ENCODE measurements at regions not wholly inside any gene's neighbourhood (a gene's known extent, or its start where the extent isn't known, plus 50 kb on each side); places are given as distances from the start of the nearest gene placed in this dataset.

DNA sequence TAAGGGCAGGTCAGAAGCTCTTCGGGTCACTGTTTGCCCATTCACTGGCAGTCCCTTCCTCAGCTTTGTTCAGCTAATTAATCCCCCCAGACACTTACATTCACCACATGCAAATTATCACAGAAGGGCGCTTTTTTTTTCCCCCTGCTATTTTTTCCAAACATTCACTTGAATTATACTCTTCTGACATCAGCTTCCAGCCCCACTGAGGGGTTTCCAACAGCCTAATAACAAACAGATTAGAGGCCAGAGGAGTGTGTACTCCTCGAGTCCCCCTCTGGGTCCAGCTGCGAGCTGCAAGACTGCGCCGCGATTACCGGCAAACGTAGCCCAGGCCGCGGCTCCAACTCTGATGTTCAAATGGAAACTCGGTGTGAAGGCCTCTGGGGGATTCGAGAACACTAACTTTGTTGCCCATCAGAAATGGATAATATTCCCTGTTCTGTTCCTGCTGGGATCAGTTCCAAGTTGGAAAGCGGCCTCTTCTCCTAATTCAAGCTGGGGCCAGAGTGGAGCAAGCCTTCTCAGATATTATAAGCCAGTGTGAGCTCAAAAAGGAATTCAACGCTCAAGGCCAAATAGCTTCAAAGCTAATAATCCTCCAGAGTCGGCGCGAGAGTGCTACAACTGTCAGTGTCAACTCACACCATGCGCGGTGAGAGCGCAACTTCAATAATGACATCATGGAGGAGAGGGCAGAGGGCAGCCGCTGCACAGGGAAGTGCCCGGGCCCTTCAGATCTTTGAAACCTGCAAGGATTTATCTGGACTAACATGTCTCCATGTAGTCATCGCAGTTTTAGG is 560.8 kb downstream of the BNC2 start:
- no peak for DNase-seq (ENCODE audit: low read depth in 2 of 2)

DNA sequence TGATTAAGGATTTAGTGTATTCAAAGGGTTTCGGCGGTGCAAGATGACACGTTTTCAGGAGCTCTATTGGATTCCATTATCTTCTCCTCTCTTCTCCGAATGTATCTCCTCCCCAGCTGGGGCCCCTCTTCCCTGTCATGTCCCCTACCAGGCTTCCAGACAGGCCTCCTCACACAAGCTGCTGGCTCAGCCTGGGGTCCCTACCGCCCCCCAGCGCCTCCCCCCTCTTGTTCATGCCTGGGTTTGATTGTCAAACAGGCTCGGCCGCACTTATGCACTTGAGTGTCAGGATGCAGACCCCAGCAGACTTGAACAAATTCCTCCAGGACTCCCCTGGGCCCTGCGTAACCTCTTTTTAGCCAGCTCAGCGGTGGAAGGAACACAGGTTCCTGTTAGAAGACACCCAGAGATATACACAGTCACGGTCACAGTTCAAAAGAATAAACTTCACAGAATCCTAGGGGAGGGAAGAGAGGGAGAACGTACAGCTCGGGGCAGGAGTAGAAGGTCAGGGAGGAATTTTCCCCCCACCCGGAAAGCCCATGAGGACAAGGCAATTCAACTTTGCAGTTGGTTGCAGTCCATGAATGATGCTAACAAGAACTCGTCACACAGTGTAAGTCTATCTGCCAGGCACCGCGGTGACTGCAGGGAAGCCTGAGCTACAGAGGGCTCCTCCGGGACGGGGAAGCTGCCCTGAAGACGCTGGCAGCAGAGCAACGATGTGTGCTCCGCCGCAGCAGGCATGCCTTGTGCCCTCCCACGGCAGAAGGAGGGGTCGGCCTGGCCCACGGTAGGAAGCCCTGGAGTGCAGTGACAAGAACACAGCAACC is 560.0 kb downstream of the BNC2 start:
- DNase-seq (ENCODE audit: low read depth in 2 of 2), result no peak

DNA sequence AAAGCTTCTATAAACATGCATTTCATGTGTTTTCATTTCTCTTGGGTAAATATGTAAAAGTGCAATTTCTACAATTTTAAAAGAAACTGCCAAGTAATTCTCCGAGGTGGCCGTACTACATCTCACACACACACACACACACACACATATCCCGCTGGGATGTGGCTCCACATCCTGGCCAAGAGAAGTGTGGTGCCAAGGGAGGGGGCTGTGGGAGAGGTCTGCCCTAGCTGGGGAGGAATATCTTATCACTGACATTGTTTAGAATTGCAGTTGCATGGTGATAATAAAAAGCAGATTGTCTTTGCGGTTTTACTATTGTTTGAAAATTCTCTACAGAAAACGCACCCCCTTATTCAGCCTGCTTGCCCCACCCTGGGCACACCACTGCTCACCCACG is 558.4 kb downstream of the BNC2 start:
- DNase-seq (ENCODE audit: low read depth in 2 of 2), result no peak

DNA sequence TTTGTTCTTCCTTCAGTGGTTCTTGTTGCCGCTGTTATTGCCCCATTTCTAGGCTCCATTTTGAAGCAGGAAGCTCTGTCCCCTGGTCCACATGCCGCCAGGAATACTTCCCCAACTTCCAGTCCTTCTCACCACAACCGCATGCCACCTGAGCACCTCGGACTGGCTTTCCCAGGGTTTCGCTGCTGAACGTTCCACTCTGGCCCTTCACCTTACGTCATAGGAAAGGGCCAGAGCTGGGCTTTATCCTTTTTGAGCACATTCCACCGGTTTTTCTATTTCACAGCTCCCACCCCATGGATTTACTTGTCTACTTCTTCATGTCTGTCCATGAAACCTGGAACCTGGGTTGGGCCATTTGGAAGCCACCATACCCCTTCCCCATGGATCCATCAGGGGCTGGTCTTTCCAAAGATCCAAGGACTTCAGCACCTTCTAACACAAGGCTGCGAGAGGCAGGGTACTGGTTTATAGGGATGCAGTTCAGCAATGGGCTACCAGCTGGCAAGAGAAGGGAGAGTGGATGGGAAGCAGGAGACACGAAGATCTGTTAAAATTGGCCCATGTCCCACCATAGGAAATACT is 557.4 kb downstream of the BNC2 start:
- no peak for DNase-seq (ENCODE audit: low read depth in 2 of 2)

DNA sequence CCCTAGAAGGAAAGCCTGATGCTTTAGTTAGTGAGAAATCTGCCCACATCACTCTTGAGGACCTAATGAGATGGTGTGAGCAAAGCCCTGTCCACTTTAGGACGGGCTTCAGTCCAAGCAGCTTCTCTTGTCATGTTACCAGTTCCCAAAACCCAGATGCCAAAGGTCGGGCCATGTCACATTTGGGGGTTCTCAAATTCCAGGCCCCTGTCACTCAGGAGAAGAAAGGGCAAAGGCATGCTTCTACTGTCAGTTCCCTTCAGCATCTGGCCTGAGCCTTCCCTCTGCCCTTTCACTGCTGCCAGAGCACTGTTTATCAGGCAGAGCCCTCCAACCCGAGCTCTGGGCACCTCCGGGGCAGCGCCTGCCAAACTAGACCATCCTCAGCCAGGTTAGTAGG is 556.0 kb downstream of the BNC2 start:
- no peak for DNase-seq (ENCODE audit: low read depth in 2 of 2)

DNA sequence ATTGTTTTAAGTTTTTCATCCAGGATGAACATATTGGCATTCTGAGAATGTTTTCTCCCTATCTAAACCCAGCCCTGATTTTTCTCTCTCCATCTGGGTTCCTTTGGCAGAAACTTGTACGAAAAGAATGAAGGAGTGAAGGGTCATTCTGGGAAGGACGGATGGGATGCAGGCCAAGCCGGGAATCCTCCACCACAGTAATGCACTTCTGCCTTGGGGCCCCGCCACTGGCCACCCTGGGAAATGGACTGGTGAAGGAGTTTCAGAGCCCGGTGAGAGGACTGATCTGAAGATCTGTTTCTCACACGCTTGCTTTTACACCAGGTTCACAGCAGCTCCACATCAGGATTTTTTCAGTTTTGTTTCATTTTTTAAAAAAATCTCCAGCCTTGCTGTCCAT is 554.8 kb downstream of the BNC2 start:
- no peak for DNase-seq (ENCODE audit: low read depth in 2 of 2)

DNA sequence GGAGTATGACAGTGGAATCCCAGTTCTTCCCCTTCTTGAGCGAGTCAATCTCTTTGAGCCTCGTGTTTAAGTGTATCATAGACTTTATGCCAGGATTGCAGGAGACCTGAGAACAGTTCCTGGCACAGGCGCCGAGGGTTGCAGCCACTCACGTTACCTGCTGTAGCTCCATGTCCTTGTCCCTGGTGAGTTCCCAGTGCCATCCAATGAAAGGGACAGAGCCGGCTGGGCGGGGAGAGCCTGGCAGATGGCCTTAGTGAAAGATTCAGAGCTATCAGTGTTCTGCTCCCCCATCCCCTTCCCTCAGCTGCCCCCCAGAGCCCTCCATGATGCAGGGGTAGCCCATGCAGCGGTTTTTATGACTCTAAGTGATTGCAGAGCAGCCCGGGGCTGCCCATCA is 554.0 kb downstream of the BNC2 start:
- DNase-seq (ENCODE audit: low read depth in 2 of 2), result no peak

DNA sequence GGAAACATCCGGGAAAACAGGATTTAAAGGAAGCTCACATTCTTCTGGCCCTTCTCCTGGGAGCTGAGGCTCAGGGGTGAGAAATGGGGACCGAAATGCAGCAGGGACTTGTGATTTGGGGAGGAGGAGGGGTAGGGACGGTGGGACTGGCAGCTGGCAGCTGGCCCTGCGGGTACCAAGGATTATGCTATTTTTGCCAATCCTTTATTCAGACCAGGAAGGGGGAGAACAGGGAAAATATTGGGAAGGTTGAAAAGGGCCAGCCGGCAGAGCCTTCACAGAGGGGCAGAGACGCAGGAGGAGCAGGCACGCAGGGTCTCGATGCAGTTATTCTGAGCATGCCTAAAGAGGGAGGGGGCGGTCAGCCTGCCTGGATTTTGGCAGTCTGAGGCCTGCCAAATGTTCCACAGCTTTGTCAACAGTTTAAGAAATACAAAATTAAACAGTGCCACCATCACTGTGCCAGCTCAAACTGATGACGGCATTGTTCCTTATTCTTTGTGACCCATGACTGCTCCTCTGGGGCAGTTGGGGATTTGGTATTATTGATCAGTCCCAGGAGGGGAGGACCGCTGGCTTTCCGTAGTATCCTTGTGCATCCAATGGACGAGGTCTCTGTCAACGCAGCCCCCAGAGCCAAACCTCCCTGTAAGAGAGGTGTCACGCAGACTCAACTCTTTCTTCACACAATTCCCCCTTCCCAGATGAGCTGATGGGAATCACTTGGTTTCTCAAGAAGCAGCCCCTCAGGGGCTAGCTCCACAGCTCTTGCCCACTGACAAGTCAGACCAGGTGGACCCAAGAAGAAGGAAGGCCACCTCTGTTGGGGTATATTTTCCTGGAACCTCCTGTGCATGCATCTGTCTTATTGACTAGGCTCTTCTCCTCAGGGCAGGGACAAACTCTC is 553.3 kb downstream of the BNC2 start:
- DNase-seq (ENCODE audit: low read depth in 2 of 2), result no peak

DNA sequence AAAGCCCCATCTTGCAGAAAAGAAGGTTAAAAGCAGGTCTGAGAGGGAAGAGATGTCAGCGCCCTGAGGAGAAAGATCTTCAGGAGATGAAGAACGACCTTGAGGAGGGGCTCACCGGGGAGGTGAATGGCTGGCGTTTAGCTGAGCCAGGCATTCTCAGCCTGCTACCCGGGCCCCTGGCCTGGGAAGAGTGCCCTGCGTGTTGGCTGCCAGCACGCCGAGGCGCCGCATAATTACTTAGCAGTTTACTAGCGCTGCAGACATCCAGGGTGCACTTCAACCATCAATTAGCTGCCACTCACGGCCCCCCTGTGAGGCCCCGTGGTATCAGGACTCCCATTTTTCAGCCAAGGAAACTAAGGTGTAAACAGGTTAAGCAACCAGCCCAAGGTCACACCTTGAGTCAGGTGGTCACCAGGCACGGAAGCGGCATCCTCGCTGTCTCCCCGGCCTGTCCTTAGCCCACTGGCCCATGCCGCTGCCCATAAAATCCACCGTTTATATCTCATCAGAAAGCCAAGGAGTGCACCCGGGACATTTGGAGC is 551.9 kb downstream of the BNC2 start:
- no peak for DNase-seq (ENCODE audit: low read depth in 2 of 2)

DNA sequence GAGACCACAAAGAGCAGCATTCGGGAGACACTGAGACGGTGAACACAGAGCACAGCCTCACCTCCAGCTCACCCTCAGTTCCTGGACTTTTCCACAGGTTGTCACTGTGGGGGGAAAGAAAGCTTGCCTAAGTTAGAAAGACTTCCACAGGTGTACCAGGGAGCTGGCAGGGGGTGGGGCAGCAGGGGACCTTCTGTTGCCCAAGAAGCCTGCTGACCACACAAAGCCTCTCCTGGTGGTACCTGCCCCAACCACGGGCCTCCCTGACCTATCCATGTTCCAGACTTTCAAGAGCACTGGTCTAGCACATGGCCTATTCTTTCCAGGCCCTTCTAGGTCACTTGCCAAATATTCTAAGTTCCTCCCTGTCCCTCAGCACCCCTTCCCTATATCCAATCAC is 550.8 kb downstream of the BNC2 start:
- no peak for DNase-seq (ENCODE audit: low read depth in 2 of 2)

DNA sequence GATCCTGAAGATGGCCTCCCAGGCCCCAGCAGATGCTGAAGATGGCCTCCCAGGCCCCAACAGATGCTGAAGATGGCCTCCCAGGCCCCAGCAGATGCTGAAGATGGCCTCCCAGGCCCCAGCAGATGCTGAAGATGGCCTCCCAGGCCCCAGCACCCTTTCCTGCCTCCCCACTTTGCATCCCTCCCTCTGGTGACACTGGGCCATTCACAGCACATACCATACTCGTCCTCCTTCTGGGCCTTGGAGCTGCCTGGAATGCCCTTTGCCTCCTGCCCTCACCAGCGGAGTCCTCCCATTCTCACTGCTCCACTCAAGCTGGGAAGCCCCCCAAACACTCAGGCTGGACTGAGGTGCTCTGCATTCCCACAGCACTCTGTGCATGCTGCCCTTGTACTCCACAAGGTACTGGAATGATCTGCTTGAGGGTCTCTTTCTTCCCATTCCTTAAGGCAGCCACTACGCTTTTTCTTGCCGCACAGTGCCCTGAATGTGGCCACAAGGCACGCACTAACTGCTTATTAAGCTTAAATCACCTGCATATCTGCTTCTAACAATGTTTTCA is 550.0 kb downstream of the BNC2 start:
- DNase-seq (ENCODE audit: low read depth in 2 of 2), result no peak

DNA sequence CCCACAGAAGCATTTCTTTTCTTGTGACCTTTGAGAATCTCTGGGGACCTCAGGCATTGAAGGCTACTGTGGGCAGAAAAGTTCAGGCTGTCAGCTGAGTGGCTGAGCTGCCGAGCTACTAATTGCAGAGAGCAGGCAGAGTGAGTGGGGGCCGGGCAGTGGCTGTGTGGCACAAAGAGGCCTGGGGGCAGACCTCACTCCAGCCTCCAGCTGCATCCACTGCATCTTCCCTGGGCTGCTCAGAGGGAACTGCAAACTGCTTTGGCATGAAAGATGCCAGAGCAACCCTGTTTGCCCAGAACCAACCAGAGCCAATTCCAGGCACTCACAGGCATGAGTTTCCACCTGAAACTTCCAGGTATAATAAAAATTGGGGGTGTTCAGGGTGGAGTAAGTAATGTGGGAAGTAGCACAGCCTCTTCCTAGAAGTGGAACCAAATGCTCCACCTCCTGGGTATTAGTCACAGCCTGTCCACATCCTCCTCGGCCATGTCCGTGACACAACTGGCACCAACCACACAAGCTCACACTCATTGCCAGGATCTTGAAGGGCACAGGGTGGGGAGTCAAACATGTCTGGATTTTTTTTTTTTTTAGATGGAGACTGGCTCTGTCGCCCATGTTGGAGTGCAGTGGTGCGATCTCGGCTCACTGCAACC is 548.9 kb downstream of the BNC2 start:
- no peak for DNase-seq (ENCODE audit: low read depth in 2 of 2)

DNA sequence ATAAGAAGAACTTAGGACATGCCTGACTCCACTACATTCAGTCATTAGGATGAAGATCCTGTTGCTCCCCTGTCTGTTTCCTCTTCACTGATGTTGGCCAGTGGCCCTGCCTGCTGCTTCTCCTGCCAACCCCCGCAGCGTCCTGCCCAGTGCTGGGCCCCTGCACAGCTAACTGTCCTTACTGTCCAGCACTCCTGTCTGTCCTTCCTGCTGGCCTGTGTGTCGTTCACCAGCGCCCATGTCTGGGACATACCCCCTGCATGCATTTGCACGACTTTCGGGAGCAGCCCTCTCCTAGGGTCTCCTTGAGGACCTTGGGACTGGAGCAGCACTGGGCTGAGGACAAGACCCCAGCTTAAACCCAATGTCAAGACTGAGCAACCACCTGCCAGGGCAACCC is 547.6 kb downstream of the BNC2 start:
- DNase-seq (ENCODE audit: low read depth in 2 of 2), result no peak

DNA sequence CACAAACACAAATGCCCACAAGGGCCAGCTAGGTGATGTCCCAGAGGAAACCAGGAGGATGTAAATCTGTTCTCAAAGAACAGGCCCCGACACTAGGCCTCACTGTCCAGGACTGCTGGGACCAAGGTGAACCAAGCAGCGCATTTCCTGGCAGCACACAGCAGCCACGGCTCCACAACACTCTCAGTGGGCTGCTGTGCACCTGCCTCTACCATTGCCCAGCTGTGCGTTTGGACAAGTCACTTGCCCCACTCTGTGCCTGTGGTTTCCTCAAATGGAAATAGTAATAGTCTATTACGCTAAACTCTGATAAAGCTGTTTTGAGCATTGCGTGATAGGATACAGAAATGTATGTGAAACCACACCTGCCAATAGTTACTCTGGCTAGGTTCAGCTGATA is 544.5 kb downstream of the BNC2 start:
- DNase-seq (ENCODE audit: low read depth in 2 of 2), result no peak

DNA sequence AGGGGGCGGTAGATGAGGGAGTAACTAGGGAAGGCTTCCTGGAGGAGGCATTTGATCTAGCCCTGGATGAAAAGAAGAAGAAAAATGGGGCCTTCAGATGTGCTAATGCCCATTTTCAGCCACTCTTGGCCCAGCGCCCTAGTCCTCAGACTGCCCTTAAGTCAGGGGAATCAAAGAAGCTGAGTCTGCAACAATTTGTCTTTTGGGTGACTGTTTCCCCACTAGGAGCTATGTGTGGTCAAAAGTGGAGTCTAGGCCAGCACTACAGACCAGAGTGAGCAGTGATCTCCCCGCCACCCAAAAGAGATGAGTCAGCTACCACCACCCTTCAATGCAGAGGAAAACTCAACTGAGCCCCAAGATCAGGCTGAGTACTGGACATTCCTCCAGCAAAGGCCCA is 542.1 kb downstream of the BNC2 start:
- no peak for DNase-seq (ENCODE audit: low read depth in 2 of 2)

DNA sequence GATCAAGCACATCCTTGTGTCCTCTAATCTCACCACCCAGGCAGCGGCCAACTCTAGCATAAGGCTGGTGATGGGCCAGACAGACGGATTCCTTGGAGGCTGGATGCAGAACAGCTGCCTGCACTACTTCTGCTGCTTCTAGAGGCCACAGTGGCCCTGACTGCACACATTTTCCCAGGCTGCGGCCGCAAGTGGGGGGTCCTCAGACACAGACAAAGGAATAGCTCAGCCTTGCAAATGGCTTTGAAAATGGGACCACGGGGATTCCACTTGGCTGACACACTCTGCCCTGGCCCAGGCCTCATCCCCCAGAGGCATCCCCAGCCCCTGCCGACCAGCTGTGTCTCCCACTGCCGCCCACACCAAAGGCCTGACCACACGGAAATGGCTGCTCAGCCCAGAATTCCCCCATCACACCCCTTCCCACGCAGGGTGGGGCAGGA is 540.8 kb downstream of the BNC2 start:
- no peak for DNase-seq (ENCODE audit: low read depth in 2 of 2)

DNA sequence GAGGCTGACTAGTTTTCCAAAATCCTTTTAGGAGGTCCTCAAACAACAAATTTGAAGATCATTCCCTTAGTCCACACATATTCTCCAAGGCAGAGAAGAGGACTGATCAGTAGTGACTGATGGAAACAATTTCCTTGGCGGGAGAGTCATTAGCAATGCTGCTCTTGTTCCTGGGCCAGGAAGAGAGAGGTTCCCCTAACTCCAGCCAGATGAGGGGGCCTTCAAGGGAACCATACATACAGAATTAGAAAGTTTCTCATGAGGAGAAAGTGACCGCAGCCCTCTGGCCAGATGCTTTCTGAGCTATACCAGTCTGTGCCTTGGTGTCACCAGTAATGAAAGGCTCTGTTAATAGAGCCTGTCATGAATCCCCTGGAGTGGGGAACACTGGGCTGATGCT is 539.4 kb downstream of the BNC2 start:
- DNase-seq (ENCODE audit: low read depth in 2 of 2), result no peak

DNA sequence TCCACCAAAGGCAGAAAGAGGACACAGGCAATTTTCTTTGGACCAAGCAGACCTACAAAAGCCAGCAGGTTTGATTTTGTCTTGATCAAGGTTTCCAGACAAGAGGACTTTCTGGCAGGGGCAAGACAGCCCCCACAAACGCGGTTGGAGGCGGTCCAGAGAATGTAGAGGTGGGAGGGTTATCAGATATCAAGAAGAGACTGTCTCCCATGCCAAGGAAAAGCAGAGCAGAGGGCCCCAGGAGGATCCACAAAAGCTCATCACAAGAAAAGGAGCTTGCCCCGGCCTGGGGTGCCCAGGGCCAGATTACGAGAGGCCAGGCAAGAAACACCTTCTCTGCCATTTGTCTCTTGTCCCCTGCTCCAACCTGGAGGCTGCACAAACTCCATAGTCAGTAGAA is 538.9 kb downstream of the BNC2 start:
- DNase-seq (ENCODE audit: low read depth in 2 of 2), result no peak

DNA sequence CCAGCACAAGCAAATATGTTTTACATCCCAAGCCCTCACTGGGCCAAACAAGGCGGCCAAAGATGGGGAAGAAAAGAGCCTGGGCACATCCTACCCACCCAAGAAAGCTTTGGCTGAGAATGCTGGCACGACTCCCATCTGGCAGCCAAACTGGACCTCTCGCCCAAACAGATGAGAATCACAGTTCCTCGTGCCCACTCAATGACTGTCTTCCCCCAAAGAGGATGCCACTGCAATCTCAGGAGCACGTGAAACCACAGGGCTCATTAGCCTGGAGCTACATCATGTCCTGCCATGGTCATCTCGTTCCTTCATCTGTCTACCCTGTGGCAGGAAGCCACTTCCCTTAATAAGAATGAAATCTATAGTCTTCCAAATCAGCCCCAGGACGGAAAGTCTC is 536.8 kb downstream of the BNC2 start:
- DNase-seq (ENCODE audit: low read depth in 2 of 2), result no peak

DNA sequence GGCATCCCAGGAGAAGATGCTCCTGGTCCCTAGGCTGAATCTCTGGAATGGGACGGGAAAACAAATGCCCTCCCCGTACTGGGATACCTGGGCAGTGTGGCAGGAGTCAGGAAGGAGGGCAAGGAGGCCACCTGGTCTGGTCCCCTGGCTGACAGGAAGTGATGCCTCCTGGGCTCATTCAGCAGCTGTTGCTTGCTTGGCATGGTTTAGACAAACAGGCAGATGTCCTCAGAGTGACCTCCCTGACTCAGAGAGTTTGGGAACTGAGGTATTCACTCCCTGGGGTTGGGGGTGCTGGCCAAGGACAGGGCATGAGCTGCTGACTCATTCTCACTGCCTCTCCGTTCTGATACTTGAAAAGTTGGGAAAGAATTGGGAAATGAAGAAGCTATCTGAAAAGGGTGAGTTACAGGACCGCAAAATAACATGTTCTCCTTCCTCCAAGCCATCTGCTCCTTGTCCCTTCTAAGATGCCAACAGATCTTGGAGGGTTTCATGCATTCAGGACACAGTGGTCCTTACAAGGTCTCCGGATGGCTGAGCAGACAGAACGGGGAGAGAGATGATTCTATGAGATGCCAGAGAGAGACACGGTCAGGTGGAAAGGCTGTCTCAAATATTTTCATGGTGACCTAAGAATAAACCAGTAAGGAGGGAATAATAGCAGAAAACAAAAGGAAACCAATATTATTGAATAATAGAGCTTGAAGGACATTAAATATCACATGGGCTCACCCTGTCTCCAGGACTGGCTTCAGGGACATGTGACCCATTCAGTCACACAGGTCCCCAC is 534.5 kb downstream of the BNC2 start:
- DNase-seq (ENCODE audit: low read depth in 2 of 2), result no peak
